Panc1 (cell line): ENCODE measurements at regions not wholly inside any gene's neighbourhood (a gene's known extent, or its start where the extent isn't known, plus 50 kb on each side); places are given as distances from the start of the nearest gene placed in this dataset.

Source experiments
- ATAC-seq: fragments of 200-7000 bp; cut with Tn5 transposase; 2 replicates; pipeline ENCODE4 v1.9.1; 2020; ENCODE audit warnings: mild to moderate bottlenecking, moderate library complexity
- BruUV-seq: library from RNA; stranded (reverse); fragments of 400-500 nt; replicated peaks from 2 replicates; lab custom pipeline; 2021; lab: Mats Ljungman, UMichigan
- CTCF ChIA-PET: fragments of 300-600 bp; sonication (Branson Sonifier 250); formaldehyde crosslinking; loops from one replicate; lab custom pipeline; 2022; ENCODE audit warnings: antibody characterized with exemption; lab: Charles Lee
- POLR2A ChIA-PET: fragments of 300-600 bp; sonication (Branson Sonifier 250); formaldehyde crosslinking; loops from one replicate; lab custom pipeline; 2022; ENCODE audit warnings: antibody characterized with exemption; lab: Charles Lee
- DNase-seq: peaks from one replicate; pipeline ENCODE4 v3.0.0-alpha.2; 2010; ENCODE audit warnings: low read depth, low spot score
- H3K27ac ChIP-seq: 2 replicates; pipeline ENCODE4 v1.5.1; 2011; ENCODE audit warnings: mild to moderate bottlenecking, low read length, inconsistent platforms
- H3K27me3 ChIP-seq: fragments of 200-500 bp; sonication (Bioruptor generic); 2 replicates; pipeline ENCODE4 v1.6.0; 2014; ENCODE audit warnings: low read length, inconsistent platforms; ENCODE audit not compliant: control insufficient read depth, insufficient read depth
- H3K36me3 ChIP-seq: fragments of 200-500 bp; sonication (Bioruptor generic); 2 replicates; pipeline ENCODE4 v1.5.1; 2014; ENCODE audit warnings: inconsistent platforms, mild to moderate bottlenecking, low read length, moderate library complexity; ENCODE audit not compliant: control insufficient read depth, insufficient read depth
- H3K4me1 ChIP-seq: 2 replicates; pipeline ENCODE4 v1.5.1; 2011; ENCODE audit warnings: inconsistent platforms, mild to moderate bottlenecking, low read length, moderate library complexity; ENCODE audit not compliant: control insufficient read depth, insufficient read depth
- H3K4me3 ChIP-seq, 2 experiments: 2 replicates each; pipeline ENCODE4 v1.5.1; 2011 to 2012; ENCODE audit warnings: low read depth in 2 of 2, low read length in 2 of 2, mild to moderate bottlenecking in 2 of 2, inconsistent platforms in 1 of 2, moderate library complexity in 1 of 2
- H3K9me3 ChIP-seq: fragments of 200-500 bp; sonication (Bioruptor generic); 2 replicates; pipeline ENCODE4 v1.5.1; 2014; ENCODE audit warnings: low read depth, mild to moderate bottlenecking, inconsistent platforms, low read length, moderate library complexity; ENCODE audit not compliant: control insufficient read depth, insufficient read depth
- CTCF ChIP-seq: fragments of 450-650 bp; IDR thresholded peaks from 2 replicates; pipeline ENCODE4 v1.5.1; 2017; ENCODE audit warnings: mild to moderate bottlenecking
- POLR2AphosphoS5 ChIP-seq: IDR thresholded peaks from 2 replicates; pipeline ENCODE4 v1.6.1; 2012; ENCODE audit warnings: mild to moderate bottlenecking, low read depth, low read length, moderate library complexity
- REST ChIP-seq, 2 experiments: IDR thresholded peaks; 2 replicates each; pipeline ENCODE4 v1.6.1; 2011 to 2012; ENCODE audit warnings: low read depth in 2 of 2, control low read depth in 1 of 2, low read length in 1 of 2, mild to moderate bottlenecking in 1 of 2, moderate library complexity in 1 of 2; ENCODE audit not compliant: insufficient read depth in 1 of 2
- SIN3A ChIP-seq: IDR thresholded peaks from 2 replicates; pipeline ENCODE4 v1.6.1; 2012; ENCODE audit warnings: low read depth, mild to moderate bottlenecking, low read length, moderate library complexity, borderline replicate concordance; ENCODE audit not compliant: insufficient read depth
- TCF7L2 ChIP-seq: IDR thresholded peaks from 2 replicates; pipeline ENCODE4 v1.6.1; 2011; ENCODE audit warnings: mild to moderate bottlenecking, low read depth, low read length, inconsistent platforms
- in situ Hi-C: cut with HindIII; loops from 2 replicates; pipeline ENCODE4 v1.10.0; 2016; ENCODE audit warnings: low sequenced_read_pairs, low pct_unique_long_range_greater_than_20kb
- intact Hi-C: fragments of 100-400 bp; cut with micrococcal nuclease; formaldehyde crosslinking; loops from one replicate; pipeline ENCODE4 v1.10.0; 2022; ENCODE audit not compliant: unreplicated experiment

- in situ Hi-C loops = no loop called here
Measured at GRCh38 chr4:11636551-11636950, 207.9 kb upstream of the HS3ST1 start.

GRCh38 chr4:11636031-11636430 lies 207.3 kb upstream of the HS3ST1 start:
- DNase-seq (no peak), ATAC-seq (no peak)
- intact Hi-C loops = no loop called here
- Histone ChIP-seq H3K4me3 (no peak overlapping the region), H3K4me1 (no peaks in the 10 kb centered on the region), H3K27ac (no peak overlapping the region), H3K9me3 (no peaks in the 10 kb centered on the region), H3K27me3 (no peaks in the 10 kb centered on the region), H3K36me3 (no peaks in the 10 kb centered on the region)
- BruUV-seq = no TSS peak
- no peak for TF ChIP-seq CTCF
- TF ChIP-seq REST (IDR thresholded peaks at IDR 0.05; ENCODE audit: insufficient read depth in 1 of 2, low read depth in 2 of 2, low read length in 1 of 2) = no peak
- no peak for TF ChIP-seq TCF7L2
- TF ChIP-seq POLR2AphosphoS5 = no peak
- TF ChIP-seq SIN3A = no peak
- in situ Hi-C loops = no loop called here
- POLR2A ChIA-PET = no interaction called here
- CTCF ChIA-PET = no interaction called here

More at GRCh38 chr4:11636551-11636950, 207.9 kb upstream of the HS3ST1 start:
- BruUV-seq = no TSS peak
- POLR2A ChIA-PET = no interaction called here
- H3K36me3 ChIP-seq = no peaks in the 10 kb centered on the region
- TF ChIP-seq REST (IDR thresholded peaks at IDR 0.05; ENCODE audit: insufficient read depth in 1 of 2, low read depth in 2 of 2, low read length in 1 of 2) (no peak), SIN3A (no peak), POLR2AphosphoS5 (no peak), TCF7L2 (no peak), CTCF (no peak)
- intact Hi-C loops = no loop called here
- no peaks in the 10 kb centered on the region for H3K27me3 ChIP-seq
- no peaks in the 10 kb centered on the region for H3K4me1 ChIP-seq
- H3K27ac ChIP-seq = no peak overlapping the region
- H3K9me3 ChIP-seq = no peaks in the 10 kb centered on the region
- no peak overlapping the region for H3K4me3 ChIP-seq
- DNase-seq (no peak), ATAC-seq (no peak)
- CTCF ChIA-PET = no interaction called here
